H1 (cell line): ENCODE measurements at regions not wholly inside any gene's neighbourhood (a gene's known extent, or its start where the extent isn't known, plus 50 kb on each side); places are given as distances from the start of the nearest gene placed in this dataset.

Source experiments
- BACH1 ChIP-seq: IDR thresholded peaks from 2 replicates; pipeline ENCODE4 v1.6.1; 2012; ENCODE audit warnings: low read length, improper control_type of control experiment
- CHD1 ChIP-seq: IDR thresholded peaks from 2 replicates; pipeline ENCODE4 v1.6.1; 2012; ENCODE audit warnings: low read depth, low read length, improper control_type of control experiment
- FOSL1 ChIP-seq: IDR thresholded peaks from 2 replicates; pipeline ENCODE4 v1.6.1; 2011; ENCODE audit warnings: mild to moderate bottlenecking, low read depth, low read length, moderate library complexity; ENCODE audit not compliant: insufficient read depth
- TF ChIP-seq, protein P1 (sequence below): fragments of 300-600 bp; sonication (generic); IDR thresholded peaks from 2 replicates; pipeline ENCODE4 v1.7.1; 2012; ENCODE audit warnings: low read length, moderate library complexity, mild to moderate bottlenecking, inconsistent platforms; ENCODE audit not compliant: insufficient replicate concordance

DNA sequence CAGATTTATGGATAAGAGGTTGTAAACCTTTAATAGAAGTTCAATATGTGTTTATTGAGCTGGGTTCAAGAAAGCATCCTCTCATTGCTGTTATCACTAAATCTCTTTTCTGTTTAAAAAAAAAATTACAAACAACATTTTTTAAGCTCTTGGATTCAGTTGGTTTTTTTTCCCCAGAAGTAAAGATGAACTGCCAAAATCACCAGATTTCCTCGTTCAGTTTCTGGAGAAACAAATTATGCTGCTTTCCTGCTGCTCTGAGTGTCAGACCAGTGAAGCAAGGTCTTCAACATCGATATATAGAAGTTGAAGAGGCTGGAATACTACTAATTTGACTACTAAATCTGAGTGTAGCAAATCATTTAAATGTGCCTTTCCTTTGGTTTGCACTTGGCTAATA is 352.1 kb upstream of the IRAK1BP1 start (continued):
- TF ChIP-seq, protein P1, sequence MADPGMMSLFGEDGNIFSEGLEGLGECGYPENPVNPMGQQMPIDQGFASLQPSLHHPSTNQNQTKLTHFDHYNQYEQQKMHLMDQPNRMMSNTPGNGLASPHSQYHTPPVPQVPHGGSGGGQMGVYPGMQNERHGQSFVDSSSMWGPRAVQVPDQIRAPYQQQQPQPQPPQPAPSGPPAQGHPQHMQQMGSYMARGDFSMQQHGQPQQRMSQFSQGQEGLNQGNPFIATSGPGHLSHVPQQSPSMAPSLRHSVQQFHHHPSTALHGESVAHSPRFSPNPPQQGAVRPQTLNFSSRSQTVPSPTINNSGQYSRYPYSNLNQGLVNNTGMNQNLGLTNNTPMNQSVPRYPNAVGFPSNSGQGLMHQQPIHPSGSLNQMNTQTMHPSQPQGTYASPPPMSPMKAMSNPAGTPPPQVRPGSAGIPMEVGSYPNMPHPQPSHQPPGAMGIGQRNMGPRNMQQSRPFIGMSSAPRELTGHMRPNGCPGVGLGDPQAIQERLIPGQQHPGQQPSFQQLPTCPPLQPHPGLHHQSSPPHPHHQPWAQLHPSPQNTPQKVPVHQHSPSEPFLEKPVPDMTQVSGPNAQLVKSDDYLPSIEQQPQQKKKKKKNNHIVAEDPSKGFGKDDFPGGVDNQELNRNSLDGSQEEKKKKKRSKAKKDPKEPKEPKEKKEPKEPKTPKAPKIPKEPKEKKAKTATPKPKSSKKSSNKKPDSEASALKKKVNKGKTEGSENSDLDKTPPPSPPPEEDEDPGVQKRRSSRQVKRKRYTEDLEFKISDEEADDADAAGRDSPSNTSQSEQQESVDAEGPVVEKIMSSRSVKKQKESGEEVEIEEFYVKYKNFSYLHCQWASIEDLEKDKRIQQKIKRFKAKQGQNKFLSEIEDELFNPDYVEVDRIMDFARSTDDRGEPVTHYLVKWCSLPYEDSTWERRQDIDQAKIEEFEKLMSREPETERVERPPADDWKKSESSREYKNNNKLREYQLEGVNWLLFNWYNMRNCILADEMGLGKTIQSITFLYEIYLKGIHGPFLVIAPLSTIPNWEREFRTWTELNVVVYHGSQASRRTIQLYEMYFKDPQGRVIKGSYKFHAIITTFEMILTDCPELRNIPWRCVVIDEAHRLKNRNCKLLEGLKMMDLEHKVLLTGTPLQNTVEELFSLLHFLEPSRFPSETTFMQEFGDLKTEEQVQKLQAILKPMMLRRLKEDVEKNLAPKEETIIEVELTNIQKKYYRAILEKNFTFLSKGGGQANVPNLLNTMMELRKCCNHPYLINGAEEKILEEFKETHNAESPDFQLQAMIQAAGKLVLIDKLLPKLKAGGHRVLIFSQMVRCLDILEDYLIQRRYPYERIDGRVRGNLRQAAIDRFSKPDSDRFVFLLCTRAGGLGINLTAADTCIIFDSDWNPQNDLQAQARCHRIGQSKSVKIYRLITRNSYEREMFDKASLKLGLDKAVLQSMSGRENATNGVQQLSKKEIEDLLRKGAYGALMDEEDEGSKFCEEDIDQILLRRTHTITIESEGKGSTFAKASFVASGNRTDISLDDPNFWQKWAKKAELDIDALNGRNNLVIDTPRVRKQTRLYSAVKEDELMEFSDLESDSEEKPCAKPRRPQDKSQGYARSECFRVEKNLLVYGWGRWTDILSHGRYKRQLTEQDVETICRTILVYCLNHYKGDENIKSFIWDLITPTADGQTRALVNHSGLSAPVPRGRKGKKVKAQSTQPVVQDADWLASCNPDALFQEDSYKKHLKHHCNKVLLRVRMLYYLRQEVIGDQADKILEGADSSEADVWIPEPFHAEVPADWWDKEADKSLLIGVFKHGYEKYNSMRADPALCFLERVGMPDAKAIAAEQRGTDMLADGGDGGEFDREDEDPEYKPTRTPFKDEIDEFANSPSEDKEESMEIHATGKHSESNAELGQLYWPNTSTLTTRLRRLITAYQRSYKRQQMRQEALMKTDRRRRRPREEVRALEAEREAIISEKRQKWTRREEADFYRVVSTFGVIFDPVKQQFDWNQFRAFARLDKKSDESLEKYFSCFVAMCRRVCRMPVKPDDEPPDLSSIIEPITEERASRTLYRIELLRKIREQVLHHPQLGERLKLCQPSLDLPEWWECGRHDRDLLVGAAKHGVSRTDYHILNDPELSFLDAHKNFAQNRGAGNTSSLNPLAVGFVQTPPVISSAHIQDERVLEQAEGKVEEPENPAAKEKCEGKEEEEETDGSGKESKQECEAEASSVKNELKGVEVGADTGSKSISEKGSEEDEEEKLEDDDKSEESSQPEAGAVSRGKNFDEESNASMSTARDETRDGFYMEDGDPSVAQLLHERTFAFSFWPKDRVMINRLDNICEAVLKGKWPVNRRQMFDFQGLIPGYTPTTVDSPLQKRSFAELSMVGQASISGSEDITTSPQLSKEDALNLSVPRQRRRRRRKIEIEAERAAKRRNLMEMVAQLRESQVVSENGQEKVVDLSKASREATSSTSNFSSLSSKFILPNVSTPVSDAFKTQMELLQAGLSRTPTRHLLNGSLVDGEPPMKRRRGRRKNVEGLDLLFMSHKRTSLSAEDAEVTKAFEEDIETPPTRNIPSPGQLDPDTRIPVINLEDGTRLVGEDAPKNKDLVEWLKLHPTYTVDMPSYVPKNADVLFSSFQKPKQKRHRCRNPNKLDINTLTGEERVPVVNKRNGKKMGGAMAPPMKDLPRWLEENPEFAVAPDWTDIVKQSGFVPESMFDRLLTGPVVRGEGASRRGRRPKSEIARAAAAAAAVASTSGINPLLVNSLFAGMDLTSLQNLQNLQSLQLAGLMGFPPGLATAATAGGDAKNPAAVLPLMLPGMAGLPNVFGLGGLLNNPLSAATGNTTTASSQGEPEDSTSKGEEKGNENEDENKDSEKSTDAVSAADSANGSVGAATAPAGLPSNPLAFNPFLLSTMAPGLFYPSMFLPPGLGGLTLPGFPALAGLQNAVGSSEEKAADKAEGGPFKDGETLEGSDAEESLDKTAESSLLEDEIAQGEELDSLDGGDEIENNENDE: no peak
- no peak for TF ChIP-seq CHD1
- TF ChIP-seq BACH1: no peak
- no peak for TF ChIP-seq FOSL1
